IMR-90 (cell line): ENCODE measurements at regions not wholly inside any gene's neighbourhood (a gene's known extent, or its start where the extent isn't known, plus 50 kb on each side); places are given as distances from the start of the nearest gene placed in this dataset.

ENCODE experiments used
- ATAC-seq: fragments of 200-7000 bp; cut with Tn5 transposase; 2 replicates; pipeline ENCODE4 v1.9.1; 2020; ENCODE audit warnings: low read depth, mild to moderate bottlenecking, moderate library complexity
- BruUV-seq: library from RNA; stranded (reverse); fragments of 400-500 nt; replicated peaks from 2 replicates; lab custom pipeline; 2021; lab: Mats Ljungman, UMichigan
- CTCF ChIA-PET: fragments of 300-600 bp; formaldehyde crosslinking; extraction: SDS; loops from one replicate; lab custom pipeline; 2021; ENCODE audit warnings: antibody characterized with exemption; lab: Yijun Ruan, JAX
- POLR2A ChIA-PET: fragments of 300-600 bp; sonication (Branson Sonifier 250); formaldehyde crosslinking; loops from one replicate; lab custom pipeline; 2022; ENCODE audit warnings: antibody characterized with exemption; ENCODE audit not compliant: unreplicated experiment; lab: Charles Lee
- DNase-seq: peaks from one replicate; pipeline ENCODE4 v3.0.0; 2013
- H2AFZ ChIP-seq: replicated peaks from 2 replicates; pipeline ENCODE3; 2013; ENCODE audit warnings: low read length, mild to moderate bottlenecking; ENCODE audit not compliant: poor library complexity
- H2AK5ac ChIP-seq: 2 replicates; pipeline ENCODE4 v1.6.1; 2013; ENCODE audit warnings: low read depth, low read length, inconsistent platforms
- H2AK9ac ChIP-seq: replicated peaks from 2 replicates; pipeline ENCODE3; 2013; ENCODE audit warnings: mild to moderate bottlenecking, low read depth, low read length, moderate library complexity; ENCODE audit not compliant: poor library complexity
- H2BK120ac ChIP-seq: 2 replicates; pipeline ENCODE4 v1.6.1; 2013; ENCODE audit warnings: low read depth, low read length, inconsistent platforms
- H2BK15ac ChIP-seq: 3 replicates; pipeline ENCODE4 v1.6.1; 2013; ENCODE audit warnings: low read depth, low read length, inconsistent platforms
- H2BK20ac ChIP-seq: 2 replicates; pipeline ENCODE4 v1.6.1; 2013; ENCODE audit warnings: low read depth, mild to moderate bottlenecking, inconsistent platforms, low read length, moderate library complexity
- H2BK5ac ChIP-seq: 2 replicates; pipeline ENCODE4 v1.6.1; 2013; ENCODE audit warnings: mild to moderate bottlenecking, low read depth, low read length, inconsistent platforms; ENCODE audit not compliant: poor library complexity, severe bottlenecking
- H3K14ac ChIP-seq: replicated peaks from 2 replicates; pipeline ENCODE4 v1.6.1; 2013; ENCODE audit warnings: low read depth, low read length, inconsistent platforms
- H3K18ac ChIP-seq: 2 replicates; pipeline ENCODE4 v1.6.1; 2013; ENCODE audit warnings: low read depth, low read length, control low read depth
- H3K23ac ChIP-seq: 2 replicates; pipeline ENCODE4 v1.6.1; 2013; ENCODE audit warnings: low read depth, low read length, inconsistent platforms
- H3K27ac ChIP-seq: 2 replicates; pipeline ENCODE4 v1.5.1; 2013; ENCODE audit warnings: mild to moderate bottlenecking, control low read depth, low read length; ENCODE audit not compliant: insufficient read depth
- H3K27me3 ChIP-seq: 2 replicates; pipeline ENCODE4 v1.6.1; 2013; ENCODE audit warnings: low read length; ENCODE audit not compliant: control insufficient read depth, insufficient read depth
- H3K36me3 ChIP-seq: 2 replicates; pipeline ENCODE4 v1.6.1; 2013; ENCODE audit warnings: low read length, mixed read lengths; ENCODE audit not compliant: control insufficient read depth, insufficient read depth
- H3K4ac ChIP-seq: 2 replicates; pipeline ENCODE4 v1.6.1; 2013; ENCODE audit warnings: low read depth, low read length, inconsistent platforms
- H3K4me1 ChIP-seq: 2 replicates; pipeline ENCODE4 v1.6.1; 2013; ENCODE audit warnings: low read length, mixed read lengths; ENCODE audit not compliant: control insufficient read depth, insufficient read depth
- H3K4me2 ChIP-seq: 2 replicates; pipeline ENCODE4 v1.6.1; 2013; ENCODE audit warnings: low read depth, mild to moderate bottlenecking, control low read depth, low read length, moderate library complexity
- H3K4me3 ChIP-seq: 2 replicates; pipeline ENCODE4 v1.5.1; 2013; ENCODE audit warnings: low read depth, mild to moderate bottlenecking, control low read depth, low read length, moderate library complexity; ENCODE audit not compliant: insufficient read depth
- H3K56ac ChIP-seq: 2 replicates; pipeline ENCODE4 v1.6.1; 2013; ENCODE audit warnings: low read length, inconsistent platforms; ENCODE audit not compliant: insufficient read depth; ENCODE audit errors: extremely low read depth
- H3K79me1 ChIP-seq, 2 experiments: 2 replicates each; pipeline ENCODE4 v1.6.1; 2013; ENCODE audit warnings: low read length in 2 of 2, inconsistent platforms in 1 of 2, low read depth in 1 of 2
- H3K9ac ChIP-seq: 2 replicates; pipeline ENCODE4 v1.6.1; 2013; ENCODE audit warnings: low read depth, low read length, control low read depth
- H3K9me1 ChIP-seq: 2 replicates; pipeline ENCODE4 v1.6.1; 2013; ENCODE audit warnings: low read length, inconsistent platforms; ENCODE audit not compliant: insufficient read depth
- H3K9me3 ChIP-seq: 2 replicates; pipeline ENCODE4 v1.6.1; 2013; ENCODE audit warnings: low read length; ENCODE audit not compliant: control insufficient read depth, insufficient read depth
- H4K20me1 ChIP-seq: 2 replicates; pipeline ENCODE4 v1.6.1; 2013; ENCODE audit warnings: low read length, inconsistent platforms; ENCODE audit not compliant: insufficient read depth
- H4K5ac ChIP-seq: 2 replicates; pipeline ENCODE4 v1.6.1; 2013; ENCODE audit warnings: mild to moderate bottlenecking, low read depth, low read length, control low read depth
- H4K8ac ChIP-seq, 2 experiments: 2 replicates each; pipeline ENCODE4 v1.6.1; 2013; ENCODE audit warnings: low read depth in 2 of 2, low read length in 2 of 2, control low read depth in 1 of 2, inconsistent platforms in 1 of 2
- H4K91ac ChIP-seq: 2 replicates; pipeline ENCODE4 v1.6.1; 2013; ENCODE audit warnings: low read depth, low read length, inconsistent platforms; ENCODE audit not compliant: insufficient read depth
- CTCF ChIP-seq: conservative IDR thresholded peaks from 2 replicates; pipeline ENCODE4 v1.5.1; 2012; ENCODE audit warnings: mild to moderate bottlenecking, low read depth, low read length, improper control_type of control experiment
- FOS ChIP-seq: fragments of 150-350 bp; IDR thresholded peaks from 2 replicates; pipeline ENCODE4 v1.6.1; 2016; ENCODE audit warnings: low read depth, low read length
- MAFK ChIP-seq: IDR thresholded peaks from 2 replicates; pipeline ENCODE4 v1.6.1; 2012; ENCODE audit warnings: low read depth, low read length, improper control_type of control experiment
- MAZ ChIP-seq: IDR thresholded peaks from 2 replicates; pipeline ENCODE4 v1.6.1; 2012; ENCODE audit warnings: low read depth, mild to moderate bottlenecking, low read length, improper control_type of control experiment, moderate library complexity, borderline replicate concordance
- MXI1 ChIP-seq: IDR thresholded peaks from 2 replicates; pipeline ENCODE4 v1.6.1; 2012; ENCODE audit warnings: low read depth, mild to moderate bottlenecking, low read length, moderate library complexity, borderline replicate concordance
- NFE2L2 ChIP-seq: fragments of 150-350 bp; IDR thresholded peaks from 2 replicates; pipeline ENCODE4 v1.6.1; 2016; ENCODE audit warnings: low read depth, mild to moderate bottlenecking, low read length
- RAD21 ChIP-seq: IDR thresholded peaks from 2 replicates; pipeline ENCODE4 v1.6.1; 2012; ENCODE audit warnings: low read length, improper control_type of control experiment
- RCOR1 ChIP-seq: IDR thresholded peaks from 2 replicates; pipeline ENCODE4 v1.6.1; 2012; ENCODE audit warnings: mild to moderate bottlenecking, low read length, improper control_type of control experiment; ENCODE audit not compliant: insufficient replicate concordance
- WGBS, 2 experiments: methylation state at CpG; one replicate each; pipeline versions ENCODE4 v1.1.5 to v1.1.7; 2013; ENCODE audit warnings: missing lambda C conversion rate in 2 of 2; ENCODE audit not compliant: insufficient read length in 1 of 2; ENCODE audit errors: extremely low coverage in 2 of 2; 5-methylcytosine and 5-hydroxymethylcytosine counted together
- dilution Hi-C: fragments of 300-500 bp; cut with HindIII; formaldehyde crosslinking; loops from one replicate; pipeline ENCODE4 v1.14.3; 2018; ENCODE audit warnings: low sequenced_read_pairs; ENCODE audit not compliant: unreplicated experiment
- in situ Hi-C: fragments of 300-500 bp; cut with MboI; formaldehyde crosslinking; loops from 3 replicates; pipeline ENCODE4 v1.14.3; 2019; ENCODE audit warnings: low sequenced_read_pairs, inconsistent platforms, mixed read lengths
- intact Hi-C: fragments of 100-400 bp; cut with micrococcal nuclease; formaldehyde crosslinking; loops from 2 replicates; pipeline ENCODE4 v1.10.0; 2022
- TF ChIP-seq, protein P1 (sequence below): fragments of 150-350 bp; IDR thresholded peaks from 2 replicates; pipeline ENCODE4 v1.6.1; 2016; ENCODE audit warnings: low read depth, mild to moderate bottlenecking, low read length, moderate library complexity, borderline replicate concordance

- no peak overlapping the region for H2BK20ac ChIP-seq
- intact Hi-C loops (no loop called here), dilution Hi-C loops (no loop called here), in situ Hi-C loops (no loop called here)
- H3K79me1 ChIP-seq: no peaks in the 10 kb centered on the region
- H3K9ac ChIP-seq: no peak overlapping the region
- no peaks in the 10 kb centered on the region for H3K36me3 ChIP-seq
- no peak overlapping the region for H2BK120ac ChIP-seq
- no peak overlapping the region for H2AK9ac ChIP-seq
- WGBS, 2 experiments: no CpG with 5 or more reads among the region's 1 CpG
- 0 out of 2 replicates have a peak, but pooled peaks cover 1% of the 10 kb centered on the region for H3K9me3 ChIP-seq
- no peak for ATAC-seq
- H3K4ac ChIP-seq: no peak overlapping the region
- no peak overlapping the region for H3K23ac ChIP-seq
- ChIA-PET CTCF (interaction anchor here (0.7 kb wide), 1 partner anchor 1812 kb away, joined by 3 read pairs; no protein-coding TSS in a partner anchor), POLR2A (no interaction called here)
- H3K4me3 ChIP-seq: no peak overlapping the region
- H3K4me2 ChIP-seq: no peak overlapping the region
- no peak overlapping the region for H3K27ac ChIP-seq
- no peaks in the 10 kb centered on the region for H3K27me3 ChIP-seq
- DNase-seq: no peak
- no peak overlapping the region for H4K91ac ChIP-seq
- no peaks in the 10 kb centered on the region for H3K4me1 ChIP-seq
- no peak overlapping the region for H3K18ac ChIP-seq
- no peak overlapping the region for H2AFZ ChIP-seq
- no peak overlapping the region for H4K5ac ChIP-seq
- no peaks in the 10 kb centered on the region for H3K9me1 ChIP-seq
- H4K20me1 ChIP-seq: no peaks in the 10 kb centered on the region
- no peak overlapping the region for H2AK5ac ChIP-seq
- no peak overlapping the region for H2BK15ac ChIP-seq
- H3K14ac ChIP-seq: no peak overlapping the region
- TF ChIP-seq MXI1: no peak
- no peak for TF ChIP-seq RAD21
- no peak for TF ChIP-seq RCOR1
- TF ChIP-seq FOS: no peak
- TF ChIP-seq MAZ: no peak
- TF ChIP-seq NFE2L2: no peak
- no peak for TF ChIP-seq MAFK
- no peak for TF ChIP-seq CTCF
- TF ChIP-seq, protein P1, sequence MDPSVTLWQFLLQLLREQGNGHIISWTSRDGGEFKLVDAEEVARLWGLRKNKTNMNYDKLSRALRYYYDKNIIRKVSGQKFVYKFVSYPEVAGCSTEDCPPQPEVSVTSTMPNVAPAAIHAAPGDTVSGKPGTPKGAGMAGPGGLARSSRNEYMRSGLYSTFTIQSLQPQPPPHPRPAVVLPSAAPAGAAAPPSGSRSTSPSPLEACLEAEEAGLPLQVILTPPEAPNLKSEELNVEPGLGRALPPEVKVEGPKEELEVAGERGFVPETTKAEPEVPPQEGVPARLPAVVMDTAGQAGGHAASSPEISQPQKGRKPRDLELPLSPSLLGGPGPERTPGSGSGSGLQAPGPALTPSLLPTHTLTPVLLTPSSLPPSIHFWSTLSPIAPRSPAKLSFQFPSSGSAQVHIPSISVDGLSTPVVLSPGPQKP: no peak
- H4K8ac ChIP-seq: no peak overlapping the region
- BruUV-seq: no TSS peak
- no peak overlapping the region for H2BK5ac ChIP-seq
- no peak overlapping the region for H3K56ac ChIP-seq
These were observed 967.9 kb upstream of the INTU start for GRCh38 chr4:126664839-126665238.
